Vagina (tissue), 2 donors: ENCODE measurements at regions not wholly inside any gene's neighbourhood (a gene's known extent, or its start where the extent isn't known, plus 50 kb on each side); places are given as distances from the start of the nearest gene placed in this dataset.

Experiments used
- CTCF ChIP-seq, 3 experiments: fragments of 450-650 bp in 2 of 3; fragments of 200-600 bp in 1 of 3; sonication (generic) in 1 of 3; IDR thresholded peaks; one replicate each; pipeline ENCODE4 v1.5.1; 2017 to 2019; ENCODE audit warnings: antibody characterized with exemption in 3 of 3, mild to moderate bottlenecking in 2 of 3, moderate library complexity in 2 of 3
- POLR2A ChIP-seq, 2 donors: fragments of 450-650 bp; IDR thresholded peaks; one replicate each; pipeline ENCODE4 v1.6.1; 2017; ENCODE audit warnings: antibody characterized with exemption in 2 of 2, mild to moderate bottlenecking in 2 of 2, moderate library complexity in 2 of 2
- POLR2AphosphoS5 ChIP-seq, 2 donors: sonication (generic); formaldehyde crosslinking; IDR thresholded peaks; one replicate each; pipeline ENCODE4 v1.9.0; 2017; ENCODE audit warnings: antibody characterized with exemption in 2 of 2, mild to moderate bottlenecking in 2 of 2, low read depth in 1 of 2; ENCODE audit not compliant: insufficient read depth in 1 of 2

- TF ChIP-seq POLR2A (IDR thresholded peaks at IDR 0.05) = no peak
- no peak for TF ChIP-seq CTCF (IDR thresholded peaks at IDR 0.05)
- TF ChIP-seq POLR2AphosphoS5 (IDR thresholded peaks at IDR 0.05; ENCODE audit: insufficient read depth in 1 of 2, low read depth in 1 of 2) = no peak
These were observed 225.1 kb upstream of the CRY1 start for GRCh38 chr12:107318556-107318805.
